A172 (cell line): ENCODE measurements at regions not wholly inside any gene's neighbourhood (a gene's known extent, or its start where the extent isn't known, plus 50 kb on each side); places are given as distances from the start of the nearest gene placed in this dataset.

Source experiments
- DNase-seq: peaks from one replicate; pipeline ENCODE4 v3.0.0-alpha.2; 2015; ENCODE audit warnings: low spot score

DNA sequence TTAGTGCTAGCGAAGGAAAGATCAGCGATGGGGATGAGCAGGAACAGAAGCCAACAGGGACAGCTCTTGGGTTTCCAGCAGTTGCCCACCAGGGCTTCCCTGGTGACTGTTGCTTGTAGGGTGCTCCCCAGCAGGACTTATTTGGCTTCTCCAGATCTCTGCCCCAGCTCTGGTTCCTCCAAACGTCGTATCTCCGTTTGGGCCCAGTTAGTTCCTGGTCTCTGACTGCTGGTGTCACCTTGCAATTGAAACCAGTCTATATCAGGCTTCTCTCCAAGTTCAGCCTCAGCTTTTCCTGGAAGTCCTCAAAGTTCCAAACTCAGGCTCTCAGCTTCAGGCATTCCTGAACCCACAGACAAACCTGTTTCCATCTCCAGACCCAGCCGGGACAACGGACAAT, 70.8 kb upstream of the NXT1 start:
- no peak for DNase-seq

DNA sequence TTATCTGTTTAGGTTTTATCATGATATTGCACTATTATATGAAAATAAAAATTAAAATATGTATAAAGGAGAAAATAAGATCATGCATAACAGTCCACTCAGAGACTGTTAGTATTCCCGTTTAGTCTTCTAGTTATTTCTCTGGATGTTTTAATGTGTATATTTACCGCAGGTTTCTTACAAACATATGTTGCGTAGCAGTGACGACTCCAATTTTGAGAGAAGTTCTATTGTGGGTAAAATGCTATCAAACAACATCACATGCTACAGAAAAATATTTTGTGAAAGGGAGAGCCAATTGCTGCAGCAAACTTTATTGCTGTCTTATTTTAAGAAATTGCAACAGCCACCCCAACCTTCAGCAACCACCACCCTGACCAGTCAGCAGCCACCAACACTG, 72.4 kb upstream of the NXT1 start:
- no peak for DNase-seq

DNA sequence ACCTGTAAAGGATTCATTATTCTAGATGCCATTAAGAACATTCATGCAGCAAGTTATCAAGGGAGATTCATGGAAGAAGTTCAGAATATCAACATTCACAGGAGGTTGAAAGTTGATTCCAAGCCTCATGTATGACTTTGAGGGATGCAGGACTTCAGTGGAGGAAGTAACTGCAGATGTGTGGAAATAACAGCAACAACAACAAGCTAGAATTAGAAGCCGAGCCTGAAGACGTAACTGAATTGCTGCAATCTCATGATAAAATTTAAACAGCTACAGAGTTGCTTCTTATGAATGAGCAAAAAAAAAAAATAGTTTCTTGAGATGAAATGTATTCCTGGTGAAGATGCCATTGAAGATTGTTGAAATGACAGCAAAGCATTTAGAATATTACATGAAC, 73.3 kb upstream of the NXT1 start:
- no peak for DNase-seq

DNA sequence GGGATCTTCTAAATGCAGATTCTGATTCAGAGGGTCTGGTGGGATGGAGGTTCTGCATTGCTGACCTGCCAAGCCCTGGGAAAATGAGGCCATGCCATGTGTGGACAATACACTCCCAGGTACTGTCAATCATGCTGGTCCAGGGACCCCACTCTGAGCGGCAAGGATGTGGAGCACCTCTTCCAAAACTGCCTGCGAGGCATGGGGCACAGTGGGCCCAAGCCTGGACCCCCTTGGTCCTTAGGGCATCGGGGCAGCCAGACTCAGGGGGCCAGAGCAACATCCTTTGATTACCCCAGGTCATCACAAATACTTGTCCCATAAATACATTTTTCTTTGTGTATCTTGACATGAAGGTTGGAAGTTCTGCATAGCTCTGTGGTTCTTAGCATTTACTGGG, 76.8 kb upstream of the NXT1 start:
- DNase-seq = no peak

DNA sequence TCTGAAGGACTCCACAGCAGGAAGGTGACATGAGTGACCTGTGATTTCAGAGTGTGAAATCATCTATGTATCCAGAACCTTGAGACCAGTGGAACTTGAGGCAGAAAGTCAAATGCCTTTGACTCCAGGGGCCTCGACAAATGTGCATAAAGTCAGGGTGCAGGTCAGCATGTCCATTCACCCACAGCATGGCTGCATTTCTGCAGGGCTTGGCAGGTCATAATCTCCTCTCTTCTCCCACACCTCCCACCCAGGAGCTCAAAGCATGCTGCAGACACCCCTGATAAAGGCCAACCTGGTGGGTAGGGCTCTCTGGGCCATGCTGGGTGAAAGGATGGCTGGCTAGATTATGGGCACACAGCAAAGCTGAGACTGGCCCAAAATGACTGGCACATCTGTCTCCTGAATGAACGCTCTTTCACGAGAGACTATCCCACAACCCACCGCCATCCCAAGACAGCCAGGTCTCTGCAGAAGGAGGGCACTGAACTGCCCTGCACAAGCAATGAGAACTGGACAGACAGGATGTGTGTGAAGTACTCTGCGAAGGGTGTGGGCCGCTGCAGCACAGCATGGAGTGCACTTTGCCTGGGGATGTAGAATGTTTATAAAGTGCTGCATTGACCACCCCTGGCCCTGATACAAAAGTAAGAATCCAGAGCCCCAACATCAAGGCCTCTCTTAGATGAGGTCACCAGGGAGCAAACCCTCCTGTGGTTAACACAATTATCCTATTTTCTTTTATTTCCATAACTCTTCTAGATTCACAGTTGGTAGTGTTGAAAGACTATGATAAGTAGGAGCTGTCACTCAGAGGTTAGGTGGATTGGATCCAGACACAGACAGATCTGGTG, 78.2 kb upstream of the NXT1 start:
- DNase-seq = no peak

- peak; percentile 63 for DNase-seq
These were observed 80.1 kb upstream of the NXT1 start for GRCh38 chr20:23270382-23270911.

GRCh38 chr20:23269954-23270353, 80.6 kb upstream of the NXT1 start:
- DNase-seq = no peak

- DNase-seq = no peak
These were observed 81.7 kb upstream of the NXT1 start for GRCh38 chr20:23268792-23269354.

DNA sequence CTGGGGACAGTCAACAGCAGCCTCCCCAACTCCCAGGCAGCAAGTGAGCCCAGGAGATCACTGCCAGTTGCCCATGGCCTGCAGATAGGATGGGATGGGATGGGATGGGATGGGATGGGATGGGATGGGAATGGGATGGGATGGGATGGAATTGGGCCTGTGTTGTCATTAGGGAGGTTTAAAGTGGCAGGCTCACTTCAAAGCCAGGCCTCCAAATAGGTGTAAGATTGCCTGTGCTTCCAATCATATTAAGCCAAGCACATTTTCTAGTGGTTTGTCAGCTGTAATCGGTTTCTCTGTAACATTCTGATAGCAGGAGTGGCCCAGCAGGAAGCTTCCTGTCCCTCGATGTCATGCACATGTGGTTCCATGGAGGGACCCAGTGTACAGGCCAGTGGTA, 82.7 kb upstream of the NXT1 start:
- no peak for DNase-seq

DNA sequence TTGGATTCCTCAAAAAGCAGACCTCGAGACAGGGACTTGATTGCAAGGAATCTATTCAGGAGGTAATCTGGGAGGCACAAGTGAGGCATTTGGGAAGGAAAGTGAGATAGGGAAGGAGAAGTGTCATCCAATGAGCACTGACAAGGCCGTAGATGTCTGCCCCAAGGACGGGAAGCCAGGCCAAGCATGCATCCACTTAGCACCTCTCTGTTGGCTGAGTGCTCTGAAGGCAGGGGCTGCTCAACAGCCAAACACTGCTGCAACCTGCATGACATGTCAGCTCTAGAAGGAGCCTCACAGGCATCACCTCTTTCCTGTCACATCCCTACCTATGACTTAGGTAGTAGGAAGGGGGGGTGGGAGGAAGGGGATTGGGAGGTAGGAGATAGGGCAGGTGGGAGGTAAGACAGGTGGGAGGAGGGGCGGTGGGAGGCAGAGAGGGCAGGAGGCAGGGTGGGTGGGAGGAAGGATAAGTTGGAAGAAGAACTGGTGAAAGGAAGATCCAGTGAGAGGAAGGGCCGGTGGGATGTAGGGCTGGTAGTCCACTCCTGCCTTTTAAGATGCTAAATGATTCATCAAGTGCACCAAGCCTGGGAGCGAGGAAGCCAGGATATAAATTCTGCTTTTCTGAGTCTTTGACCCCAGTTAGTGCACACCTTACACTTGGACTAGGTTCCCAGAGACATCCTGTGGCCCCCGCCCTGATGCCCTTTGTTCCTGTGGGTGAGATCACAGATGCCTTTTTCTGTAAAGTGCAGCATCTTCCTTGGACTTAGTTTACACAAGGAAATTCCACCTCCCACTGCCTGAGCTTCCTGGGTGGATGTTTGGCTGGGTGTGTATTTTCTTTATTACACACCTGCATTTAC, 83.8 kb upstream of the NXT1 start:
- no peak for DNase-seq

GRCh38 chr20:23265226-23265625, 85.4 kb upstream of the NXT1 start:
- DNase-seq = peak; percentile 20

DNA sequence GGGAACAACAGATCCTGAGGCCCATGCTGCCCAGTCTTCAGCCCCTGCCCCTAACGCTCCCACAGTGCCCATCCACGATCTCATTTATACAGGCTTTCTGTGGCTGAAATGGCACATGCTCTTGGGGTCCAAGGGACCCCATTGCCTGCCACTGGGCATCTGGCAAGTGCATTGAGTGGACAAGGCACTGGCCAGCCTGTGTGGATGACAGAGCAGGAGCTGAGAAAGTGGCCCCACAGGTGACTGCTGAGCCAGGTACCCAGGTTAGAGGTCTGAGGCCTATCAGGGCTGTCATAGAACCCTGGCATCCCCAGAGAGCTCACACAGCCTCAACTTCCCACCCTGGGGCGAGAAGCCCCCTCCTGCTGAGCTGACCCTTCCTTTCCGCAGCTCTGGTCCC, 86.0 kb upstream of the NXT1 start:
- DNase-seq = no peak

GRCh38 chr20:23260181-23260840, 90.3 kb upstream of the NXT1 start:
- DNase-seq = no peak

DNA sequence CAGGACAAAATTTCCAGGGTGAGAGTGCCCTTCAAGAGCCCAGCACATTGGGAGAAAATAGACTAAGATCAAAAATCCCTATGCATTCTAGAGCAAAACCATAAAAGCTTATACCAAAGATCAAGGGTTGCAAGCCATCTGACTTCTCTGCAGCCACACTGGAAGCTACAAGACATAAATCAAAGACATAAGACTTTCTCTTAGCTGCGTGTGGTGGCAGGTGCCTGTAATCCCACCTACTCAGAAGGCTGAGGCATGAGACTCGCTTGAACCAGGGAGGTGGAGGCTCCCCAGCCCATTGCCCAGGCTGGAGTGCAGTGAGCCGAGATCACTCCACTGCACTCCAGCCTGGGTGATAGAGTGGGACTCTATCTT, 91.9 kb upstream of the NXT1 start:
- no peak for DNase-seq

GRCh38 chr20:23257848-23258746, 92.5 kb upstream of the NXT1 start:
- peak; percentile 97 for DNase-seq

DNA sequence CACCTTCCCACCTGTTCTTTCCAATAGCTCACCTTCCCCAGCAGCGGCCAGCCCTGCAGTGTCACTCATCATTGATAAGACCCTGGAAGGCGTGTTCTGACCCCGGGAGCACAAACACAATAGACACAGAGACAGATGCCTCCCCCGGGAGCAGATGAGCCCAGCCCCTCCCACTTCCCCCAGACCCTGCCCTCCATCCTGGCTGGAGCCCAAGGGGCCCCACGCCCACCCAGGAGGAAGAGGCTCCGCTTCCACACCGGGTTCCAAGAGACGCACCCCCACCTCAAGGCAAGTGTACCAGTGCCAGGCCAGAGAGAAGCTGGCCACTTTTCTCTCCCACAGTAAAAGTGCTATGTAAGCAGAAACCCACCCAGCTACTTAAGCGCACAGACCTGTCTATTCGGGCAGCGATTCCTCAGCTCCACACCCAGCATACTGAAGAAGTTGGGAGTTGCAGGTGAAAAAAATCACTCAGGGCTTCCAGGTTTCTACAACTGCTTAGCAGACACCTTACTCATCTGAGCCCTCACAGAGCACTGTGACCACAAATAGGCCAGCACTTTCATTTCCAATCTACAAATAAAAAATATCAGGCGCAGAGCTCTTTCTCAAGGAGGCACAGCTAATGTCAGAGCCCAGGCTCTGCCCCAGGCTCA, 93.4 kb upstream of the NXT1 start:
- DNase-seq = no peak

DNA sequence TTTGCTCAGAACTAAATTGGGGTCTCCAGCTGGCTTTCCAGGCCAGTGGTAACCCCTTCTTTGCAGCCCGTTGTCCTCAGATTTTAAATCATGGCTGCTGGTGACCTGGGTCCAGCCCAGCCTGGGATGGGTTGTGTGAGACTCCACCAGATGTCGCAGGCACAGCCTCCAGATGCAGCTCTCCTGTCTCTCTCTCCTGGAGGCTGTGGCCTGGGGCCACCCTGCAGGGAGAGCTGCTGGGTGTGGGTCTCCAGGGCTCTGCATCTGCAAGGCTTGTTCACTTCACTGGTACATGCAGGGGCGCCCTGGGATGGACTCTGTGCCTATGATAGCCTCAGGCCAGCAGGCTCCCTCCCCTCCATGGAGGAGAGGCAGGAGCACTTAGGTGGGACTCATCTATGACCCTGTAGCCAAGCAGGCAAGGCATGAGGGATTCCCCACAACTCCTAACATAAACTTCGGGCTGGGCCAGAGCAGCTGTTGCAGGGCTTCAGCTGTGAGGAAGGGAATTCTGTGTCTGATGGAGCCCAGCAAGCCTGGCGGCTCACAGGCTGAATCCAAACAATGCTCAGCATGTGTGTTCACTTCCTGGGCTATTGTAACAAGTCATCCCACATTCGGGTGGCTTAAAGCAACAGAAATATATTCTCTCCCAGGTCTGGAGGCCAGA, 94.7 kb upstream of the NXT1 start:
- DNase-seq = no peak

DNA sequence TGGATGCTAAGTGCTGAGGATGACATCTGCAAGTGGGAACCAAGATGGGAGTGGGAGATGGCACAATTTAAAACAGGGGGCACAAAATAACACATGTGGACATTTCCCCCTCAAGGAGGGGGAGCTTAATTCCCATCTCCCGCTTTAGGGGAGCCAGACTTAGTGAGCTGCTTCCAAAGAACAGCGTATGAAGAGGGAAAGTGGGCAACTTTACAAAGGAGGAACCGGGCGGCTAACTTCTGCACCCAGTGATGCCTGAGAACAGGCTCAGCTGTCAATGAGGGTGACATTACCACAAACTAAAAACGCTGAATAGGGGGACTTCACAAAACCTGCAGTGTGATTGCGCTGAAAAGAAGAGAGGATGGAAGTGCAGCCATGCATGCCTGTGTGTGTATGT, 95.5 kb upstream of the NXT1 start:
- DNase-seq = no peak

- DNase-seq = no peak
These were observed 96.1 kb upstream of the NXT1 start for GRCh38 chr20:23254505-23254904.

DNA sequence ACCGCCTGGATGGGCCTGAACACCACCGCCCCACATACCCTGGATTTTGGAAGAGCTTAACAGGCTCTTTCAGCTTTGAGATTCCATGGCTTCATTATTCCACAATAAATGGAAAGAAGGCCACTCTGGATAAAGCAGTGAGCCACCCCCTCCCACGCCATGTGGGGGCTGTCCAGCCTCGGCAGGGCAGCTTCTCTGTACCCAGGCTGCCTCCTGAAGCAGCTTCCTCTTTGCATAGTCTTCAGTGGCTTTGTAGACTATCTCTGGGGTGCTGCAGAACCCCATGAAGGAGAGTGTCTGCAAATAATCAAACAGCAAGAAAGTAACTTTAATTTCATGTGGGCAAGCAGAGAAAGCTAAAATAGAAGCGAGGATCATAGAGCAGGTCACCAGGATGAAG, 96.6 kb upstream of the NXT1 start:
- DNase-seq = no peak
